AG04449 (cell line): ENCODE measurements at regions not wholly inside any gene's neighbourhood (a gene's known extent, or its start where the extent isn't known, plus 50 kb on each side); places are given as distances from the start of the nearest gene placed in this dataset.
"Not testable (repeated sequence)": the region's sequence is repeated elsewhere in the genome, so short reads cannot be mapped to it uniquely, and the experiment has no call there.

Experiments
- CTCF ChIA-PET: fragments of 350-600 bp; formaldehyde crosslinking; extraction: SDS; loops from one replicate; lab custom pipeline; 2021; ENCODE audit warnings: antibody characterized with exemption; lab: Yijun Ruan, JAX
- POLR2A ChIA-PET: fragments of 400-600, 350-600 bp; formaldehyde crosslinking; extraction: SDS; loops from one replicate; lab custom pipeline; 2020; ENCODE audit warnings: antibody characterized with exemption, inconsistent platforms; lab: Yijun Ruan, JAX
- DNase-seq: peaks from one replicate; pipeline ENCODE4 v3.0.0-alpha.2; 2010; ENCODE audit warnings: low read depth, low spot score
- H3K4me3 ChIP-seq: 2 replicates; pipeline ENCODE4 v1.5.1; 2011; ENCODE audit warnings: low read depth, mild to moderate bottlenecking, control low read depth, low read length
- TF ChIP-seq, protein P1 (sequence below): IDR thresholded peaks from one replicate; pipeline ENCODE4 v1.5.1; 2011; ENCODE audit warnings: mild to moderate bottlenecking, moderate library complexity, low read length, control low read depth, inconsistent platforms; ENCODE audit not compliant: insufficient read depth; ENCODE audit errors: missing control alignments

DNA sequence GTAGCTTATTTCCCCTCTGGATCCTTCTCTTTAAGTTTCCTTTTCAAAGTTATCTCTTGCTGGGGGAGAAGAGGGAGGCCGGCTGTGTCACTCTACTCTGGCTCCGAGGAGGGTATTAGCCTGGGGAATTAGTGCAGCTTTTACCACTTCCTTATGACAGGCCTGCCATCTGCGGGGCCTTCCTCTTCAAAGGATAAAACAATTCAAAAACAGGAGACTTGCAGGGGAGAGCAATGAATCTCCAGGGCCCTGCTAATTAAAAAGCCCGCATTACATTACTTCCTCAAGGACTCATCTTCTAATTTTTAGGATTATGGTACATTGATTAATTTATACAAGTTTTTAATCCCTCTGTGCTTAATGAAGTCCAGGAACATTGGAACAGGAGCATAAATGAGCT lies 190.9 kb upstream of the CDH5 start:
- TF ChIP-seq, protein P1, sequence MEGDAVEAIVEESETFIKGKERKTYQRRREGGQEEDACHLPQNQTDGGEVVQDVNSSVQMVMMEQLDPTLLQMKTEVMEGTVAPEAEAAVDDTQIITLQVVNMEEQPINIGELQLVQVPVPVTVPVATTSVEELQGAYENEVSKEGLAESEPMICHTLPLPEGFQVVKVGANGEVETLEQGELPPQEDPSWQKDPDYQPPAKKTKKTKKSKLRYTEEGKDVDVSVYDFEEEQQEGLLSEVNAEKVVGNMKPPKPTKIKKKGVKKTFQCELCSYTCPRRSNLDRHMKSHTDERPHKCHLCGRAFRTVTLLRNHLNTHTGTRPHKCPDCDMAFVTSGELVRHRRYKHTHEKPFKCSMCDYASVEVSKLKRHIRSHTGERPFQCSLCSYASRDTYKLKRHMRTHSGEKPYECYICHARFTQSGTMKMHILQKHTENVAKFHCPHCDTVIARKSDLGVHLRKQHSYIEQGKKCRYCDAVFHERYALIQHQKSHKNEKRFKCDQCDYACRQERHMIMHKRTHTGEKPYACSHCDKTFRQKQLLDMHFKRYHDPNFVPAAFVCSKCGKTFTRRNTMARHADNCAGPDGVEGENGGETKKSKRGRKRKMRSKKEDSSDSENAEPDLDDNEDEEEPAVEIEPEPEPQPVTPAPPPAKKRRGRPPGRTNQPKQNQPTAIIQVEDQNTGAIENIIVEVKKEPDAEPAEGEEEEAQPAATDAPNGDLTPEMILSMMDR: no peak
- ChIA-PET POLR2A (no interaction called here), CTCF (interaction anchor here (0.9 kb wide), 1 partner anchor 18 kb away, joined by 3 read pairs; no protein-coding TSS in a partner anchor)
- H3K4me3 ChIP-seq: no peak overlapping the region
- no peak for DNase-seq

DNA sequence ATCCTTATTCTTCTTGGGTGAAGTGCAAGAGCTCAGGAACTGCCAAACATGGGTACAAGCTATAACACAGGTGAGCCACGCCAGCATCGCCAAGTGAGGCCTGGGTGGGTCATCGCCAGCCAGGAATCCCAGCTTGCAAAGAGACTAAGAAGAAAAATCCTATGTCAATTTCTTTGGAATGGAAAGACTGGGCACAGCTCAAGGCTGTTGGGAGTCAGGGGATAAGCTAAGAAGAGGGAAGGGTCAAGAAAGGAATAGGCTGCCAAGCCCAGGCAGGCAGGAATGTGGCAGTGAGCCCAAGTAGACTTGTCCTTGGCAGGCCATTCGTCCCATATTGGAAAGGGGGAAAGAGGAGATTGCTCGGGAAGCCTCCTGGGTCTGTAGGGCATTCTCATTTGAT lies 191.4 kb upstream of the CDH5 start:
- no peak for DNase-seq
- ChIA-PET CTCF (interaction anchor here (0.9 kb wide), 1 partner anchor 18 kb away, joined by 3 read pairs; no protein-coding TSS in a partner anchor), POLR2A (no interaction called here)
- TF ChIP-seq, protein P1: no peak
- no peak overlapping the region for H3K4me3 ChIP-seq

- H3K4me3 ChIP-seq, CTCF ChIA-PET, DNase-seq, POLR2A ChIA-PET: not testable (repeated sequence)
Observed at GRCh38 chr16:66173796-66174195, 192.7 kb upstream of the CDH5 start.

DNA sequence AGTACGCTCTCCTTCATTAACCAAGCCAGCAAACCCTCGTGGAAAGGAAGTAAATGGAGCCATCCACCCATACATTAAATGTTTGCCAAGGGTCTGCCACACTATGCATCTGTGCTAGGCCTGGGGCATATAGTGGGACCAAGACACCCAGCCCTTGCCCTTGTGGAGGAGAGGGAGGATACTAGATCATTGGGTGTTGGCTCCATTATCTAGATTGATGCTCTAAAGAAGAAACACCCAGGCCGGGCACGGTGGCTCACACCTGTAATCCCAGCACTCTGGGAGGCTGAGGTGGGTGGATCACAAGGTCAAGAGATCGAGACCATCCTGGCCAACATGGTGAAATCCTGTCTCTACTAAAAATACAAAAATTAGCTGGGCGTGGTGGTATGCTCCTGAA lies 193.3 kb upstream of the CDH5 start:
- CTCF ChIA-PET, H3K4me3 ChIP-seq, POLR2A ChIA-PET, DNase-seq: not testable (repeated sequence)

DNA sequence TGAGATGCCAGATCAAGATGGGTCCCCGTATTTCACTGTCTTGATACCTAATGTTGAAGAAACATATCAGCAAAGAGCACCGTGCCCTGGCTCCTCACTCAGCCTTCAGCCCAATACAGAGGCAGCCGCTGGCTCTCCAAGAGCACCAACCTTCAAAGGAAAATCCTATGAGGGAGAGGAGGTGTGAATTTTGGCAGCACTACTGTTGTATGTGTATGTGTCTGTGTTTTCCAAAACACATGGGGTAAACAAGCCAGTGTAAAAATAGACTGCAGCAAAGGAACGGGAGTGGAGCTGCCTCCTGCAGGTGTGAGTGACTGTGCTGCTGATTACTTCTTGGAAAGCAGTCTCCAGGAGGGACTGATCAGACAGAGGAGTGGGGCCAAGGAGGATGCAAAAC lies 194.0 kb upstream of the CDH5 start:
- H3K4me3 ChIP-seq: no peak overlapping the region
- no peak for DNase-seq
- CTCF ChIA-PET: no interaction called here
- TF ChIP-seq, protein P1: no peak
- POLR2A ChIA-PET: no interaction called here

- no peak for DNase-seq
- TF ChIP-seq, protein P1: no peak
- ChIA-PET CTCF (no interaction called here), POLR2A (no interaction called here)
- no peak overlapping the region for H3K4me3 ChIP-seq
Observed at GRCh38 chr16:66171578-66171977, 194.9 kb upstream of the CDH5 start.

DNA sequence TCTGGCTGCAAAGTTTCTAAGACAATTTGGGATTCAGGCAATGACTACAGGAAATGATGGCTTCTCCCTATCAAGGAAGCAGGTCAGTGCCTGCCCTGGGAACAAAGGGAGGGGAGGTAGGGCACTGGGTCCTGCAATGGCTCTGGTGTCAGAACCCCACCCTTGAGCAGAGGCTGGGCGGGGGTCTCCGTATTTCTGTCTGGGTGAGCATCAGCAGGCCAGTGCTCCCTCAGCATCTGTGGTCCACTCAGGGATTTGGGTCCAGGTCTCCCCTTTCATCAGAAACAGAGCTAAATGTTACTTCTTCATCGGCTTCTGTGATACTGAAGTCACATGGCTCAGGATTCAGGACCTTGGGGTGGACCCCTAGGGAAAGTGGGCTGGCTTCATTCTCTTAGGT lies 195.5 kb upstream of the CDH5 start:
- POLR2A ChIA-PET: no interaction called here
- H3K4me3 ChIP-seq: no peak overlapping the region
- CTCF ChIA-PET: no interaction called here
- DNase-seq: no peak
- TF ChIP-seq, protein P1: no peak
